Neural cell (in vitro differentiated cells): ENCODE measurements at regions not wholly inside any gene's neighbourhood (a gene's known extent, or its start where the extent isn't known, plus 50 kb on each side); places are given as distances from the start of the nearest gene placed in this dataset.

Experiments used
- H2AFZ ChIP-seq: fragments of 200-600, 300-800 bp; sonication (generic), shearing (Covaris generic); 2 replicates; pipeline ENCODE4 v1.6.0; 2014; ENCODE audit warnings: low read depth, mild to moderate bottlenecking, antibody characterized with exemption, low read length, moderate library complexity
- H3F3A ChIP-seq: fragments of 200-600 bp; shearing (Covaris generic); 2 replicates; pipeline ENCODE4 v1.6.1; 2016; ENCODE audit warnings: mild to moderate bottlenecking, moderate library complexity, mixed read lengths, antibody characterized with exemption, low read length; ENCODE audit not compliant: insufficient read depth, poor library complexity, severe bottlenecking
- H3K27ac ChIP-seq: fragments of 200-600, 300-800 bp; sonication (generic), shearing (Covaris generic); 2 replicates; pipeline ENCODE4 v1.5.1; 2014; ENCODE audit warnings: mild to moderate bottlenecking, low read length, moderate library complexity
- H3K27me3 ChIP-seq: fragments of 300-800, 200-600 bp; sonication (generic), shearing (Covaris generic); 2 replicates; pipeline ENCODE4 v1.6.0; 2014; ENCODE audit warnings: mild to moderate bottlenecking, low read depth, low read length, moderate library complexity; ENCODE audit not compliant: insufficient read depth
- H3K36me3 ChIP-seq: fragments of 300-800, 200-600 bp; sonication (generic), shearing (Covaris generic); 2 replicates; pipeline ENCODE4 v1.5.1; 2014; ENCODE audit warnings: mild to moderate bottlenecking, antibody characterized with exemption, low read length, moderate library complexity; ENCODE audit not compliant: insufficient read depth
- H3K4me2 ChIP-seq: fragments of 300-800, 200-600 bp; sonication (generic), shearing (Covaris generic); 2 replicates; pipeline ENCODE4 v1.6.0; 2014; ENCODE audit warnings: mild to moderate bottlenecking, low read length
- H3K4me3 ChIP-seq: fragments of 300-800, 200-600 bp; sonication (generic), shearing (Covaris generic); 2 replicates; pipeline ENCODE4 v1.5.1; 2014; ENCODE audit warnings: mild to moderate bottlenecking, low read length, moderate library complexity
- H3K79me2 ChIP-seq: fragments of 200-600 bp; shearing (Covaris generic); replicated peaks from 2 replicates; pipeline ENCODE4 v1.6.0; 2014; ENCODE audit warnings: mild to moderate bottlenecking, low read length, moderate library complexity; ENCODE audit not compliant: insufficient read depth
- H3K9ac ChIP-seq: fragments of 300-800, 200-600 bp; sonication (generic), shearing (Covaris generic); 2 replicates; pipeline ENCODE4 v1.6.1; 2016; ENCODE audit warnings: mild to moderate bottlenecking, low read length, mixed read lengths
- H3K9me2 ChIP-seq: fragments of 200-600 bp; shearing (Covaris generic); 2 replicates; pipeline ENCODE4 v1.6.1; 2016; ENCODE audit warnings: mild to moderate bottlenecking, low read length, mixed read lengths; ENCODE audit not compliant: insufficient read depth
- H3K9me3 ChIP-seq: fragments of 200-600, 300-800 bp; sonication (generic), shearing (Covaris generic); 2 replicates; pipeline ENCODE4 v1.6.1; 2016; ENCODE audit warnings: mild to moderate bottlenecking, mixed run types, low read length, moderate library complexity, mixed read lengths
- H4K20me1 ChIP-seq: fragments of 200-600 bp; shearing (Covaris generic); 2 replicates; pipeline ENCODE4 v1.6.1; 2016; ENCODE audit warnings: mild to moderate bottlenecking, mixed run types; ENCODE audit not compliant: insufficient read depth
- EP300 ChIP-seq: fragments of 450-650 bp; conservative IDR thresholded peaks from 2 replicates; pipeline ENCODE4 v1.6.1; 2014; ENCODE audit warnings: antibody characterized with exemption, mild to moderate bottlenecking, moderate library complexity; ENCODE audit not compliant: poor library complexity, severe bottlenecking
- EZH2 ChIP-seq: fragments of 200-600, 300-800 bp; shearing (Covaris generic), sonication (generic); IDR thresholded peaks from 2 replicates; pipeline ENCODE4 v1.6.1; 2014; ENCODE audit warnings: antibody characterized with exemption, low read length, borderline replicate concordance, mild to moderate bottlenecking; ENCODE audit not compliant: insufficient read depth, poor library complexity, severe bottlenecking
- MXI1 ChIP-seq: fragments of 450-650 bp; conservative IDR thresholded peaks from 2 replicates; pipeline ENCODE4 v1.6.1; 2014; ENCODE audit warnings: antibody characterized with exemption, mild to moderate bottlenecking; ENCODE audit not compliant: poor library complexity, severe bottlenecking
- POLR2AphosphoS5 ChIP-seq: IDR thresholded peaks from 2 replicates; pipeline ENCODE4 v1.6.1; 2012
- RAD21 ChIP-seq: fragments of 450-650 bp; conservative IDR thresholded peaks from 2 replicates; pipeline ENCODE4 v1.6.1; 2014; ENCODE audit warnings: antibody characterized with exemption, mild to moderate bottlenecking, moderate library complexity
- SMC3 ChIP-seq: fragments of 450-650 bp; conservative IDR thresholded peaks from 2 replicates; pipeline ENCODE4 v1.6.1; 2014; ENCODE audit warnings: antibody characterized with exemption, mild to moderate bottlenecking, moderate library complexity; ENCODE audit not compliant: poor library complexity
- TAF1 ChIP-seq: IDR thresholded peaks from 2 replicates; pipeline ENCODE4 v1.6.1; 2012; ENCODE audit warnings: low read depth
- TF ChIP-seq, protein P1 (sequence below): IDR thresholded peaks from 2 replicates; pipeline ENCODE4 v1.6.1; 2012; ENCODE audit warnings: borderline replicate concordance
- TF ChIP-seq, protein P2 (sequence below): fragments of 450-650 bp; IDR thresholded peaks from 2 replicates; pipeline ENCODE4 v1.5.1; 2014; ENCODE audit warnings: antibody characterized with exemption, mild to moderate bottlenecking, moderate library complexity; ENCODE audit not compliant: poor library complexity, severe bottlenecking

DNA sequence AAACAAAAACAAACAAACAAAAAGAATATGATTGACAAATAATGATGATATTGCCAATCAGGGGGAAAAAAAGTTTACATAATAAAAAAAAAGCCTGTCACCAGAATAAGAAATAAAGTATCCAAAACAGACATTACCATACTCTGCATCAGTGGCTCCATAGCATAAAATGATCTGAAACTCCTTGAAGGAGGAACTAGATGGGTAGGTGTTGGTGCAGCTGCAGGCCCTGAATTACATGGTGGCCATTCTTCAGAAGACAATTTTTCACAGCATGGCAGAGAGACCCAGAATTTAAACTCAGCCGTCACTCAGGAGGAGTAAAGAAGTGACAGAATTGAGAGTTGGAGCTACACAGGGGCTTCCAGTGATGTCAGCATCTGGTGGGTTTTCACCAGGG is 60.2 kb downstream of the GLUL start:
- Histone ChIP-seq H3K79me2 (no peaks in the 10 kb centered on the region), H3K27ac (no peak overlapping the region), H3K4me3 (no peak overlapping the region), H2AFZ (no peak overlapping the region), H3K27me3 (no peaks in the 10 kb centered on the region), H3F3A (no peaks in the 10 kb centered on the region), H3K4me2 (no peak overlapping the region), H3K9me2 (no peaks in the 10 kb centered on the region), H3K36me3 (no peaks in the 10 kb centered on the region), H3K9me3 (no peaks in the 10 kb centered on the region), H4K20me1 (no peaks in the 10 kb centered on the region), H3K9ac (no peak overlapping the region)
- TF ChIP-seq SMC3 (no peak), RAD21 (no peak), POLR2AphosphoS5 (no peak)

DNA sequence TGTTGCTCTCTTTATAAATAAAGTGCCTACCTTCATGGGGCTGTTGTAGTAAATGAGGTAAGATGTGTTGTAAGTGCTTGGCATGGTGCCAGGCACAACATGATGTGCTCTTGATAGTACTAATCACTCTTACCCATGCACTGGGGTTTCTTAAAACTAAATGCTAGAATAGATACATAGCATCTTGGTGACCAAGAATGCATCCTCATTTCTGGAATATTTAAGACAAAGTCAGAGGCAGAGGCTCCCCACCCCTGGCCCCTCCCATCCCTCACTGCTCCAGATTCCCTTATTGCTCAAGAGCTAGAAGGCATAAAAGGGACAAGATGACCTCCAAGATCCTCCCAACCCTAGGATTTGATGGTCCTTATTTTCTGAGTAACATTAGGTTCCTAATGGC is 61.3 kb downstream of the GLUL start:
- no peaks in the 10 kb centered on the region for H4K20me1 ChIP-seq
- TF ChIP-seq SMC3 (no peak), EZH2 (no peak)
- TF ChIP-seq, protein P1, sequence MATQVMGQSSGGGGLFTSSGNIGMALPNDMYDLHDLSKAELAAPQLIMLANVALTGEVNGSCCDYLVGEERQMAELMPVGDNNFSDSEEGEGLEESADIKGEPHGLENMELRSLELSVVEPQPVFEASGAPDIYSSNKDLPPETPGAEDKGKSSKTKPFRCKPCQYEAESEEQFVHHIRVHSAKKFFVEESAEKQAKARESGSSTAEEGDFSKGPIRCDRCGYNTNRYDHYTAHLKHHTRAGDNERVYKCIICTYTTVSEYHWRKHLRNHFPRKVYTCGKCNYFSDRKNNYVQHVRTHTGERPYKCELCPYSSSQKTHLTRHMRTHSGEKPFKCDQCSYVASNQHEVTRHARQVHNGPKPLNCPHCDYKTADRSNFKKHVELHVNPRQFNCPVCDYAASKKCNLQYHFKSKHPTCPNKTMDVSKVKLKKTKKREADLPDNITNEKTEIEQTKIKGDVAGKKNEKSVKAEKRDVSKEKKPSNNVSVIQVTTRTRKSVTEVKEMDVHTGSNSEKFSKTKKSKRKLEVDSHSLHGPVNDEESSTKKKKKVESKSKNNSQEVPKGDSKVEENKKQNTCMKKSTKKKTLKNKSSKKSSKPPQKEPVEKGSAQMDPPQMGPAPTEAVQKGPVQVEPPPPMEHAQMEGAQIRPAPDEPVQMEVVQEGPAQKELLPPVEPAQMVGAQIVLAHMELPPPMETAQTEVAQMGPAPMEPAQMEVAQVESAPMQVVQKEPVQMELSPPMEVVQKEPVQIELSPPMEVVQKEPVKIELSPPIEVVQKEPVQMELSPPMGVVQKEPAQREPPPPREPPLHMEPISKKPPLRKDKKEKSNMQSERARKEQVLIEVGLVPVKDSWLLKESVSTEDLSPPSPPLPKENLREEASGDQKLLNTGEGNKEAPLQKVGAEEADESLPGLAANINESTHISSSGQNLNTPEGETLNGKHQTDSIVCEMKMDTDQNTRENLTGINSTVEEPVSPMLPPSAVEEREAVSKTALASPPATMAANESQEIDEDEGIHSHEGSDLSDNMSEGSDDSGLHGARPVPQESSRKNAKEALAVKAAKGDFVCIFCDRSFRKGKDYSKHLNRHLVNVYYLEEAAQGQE = no peak
- no peak overlapping the region for H3K4me3 ChIP-seq
- no peaks in the 10 kb centered on the region for H3K79me2 ChIP-seq
- H3K36me3 ChIP-seq = no peaks in the 10 kb centered on the region
- H3K27ac ChIP-seq = no peak overlapping the region
- H3K27me3 ChIP-seq = no peaks in the 10 kb centered on the region
- H3K9me2 ChIP-seq = no peaks in the 10 kb centered on the region
- no peaks in the 10 kb centered on the region for H3F3A ChIP-seq
- no peak overlapping the region for H2AFZ ChIP-seq
- no peak overlapping the region for H3K9ac ChIP-seq
- H3K9me3 ChIP-seq = no peaks in the 10 kb centered on the region
- H3K4me2 ChIP-seq = no peak overlapping the region

DNA sequence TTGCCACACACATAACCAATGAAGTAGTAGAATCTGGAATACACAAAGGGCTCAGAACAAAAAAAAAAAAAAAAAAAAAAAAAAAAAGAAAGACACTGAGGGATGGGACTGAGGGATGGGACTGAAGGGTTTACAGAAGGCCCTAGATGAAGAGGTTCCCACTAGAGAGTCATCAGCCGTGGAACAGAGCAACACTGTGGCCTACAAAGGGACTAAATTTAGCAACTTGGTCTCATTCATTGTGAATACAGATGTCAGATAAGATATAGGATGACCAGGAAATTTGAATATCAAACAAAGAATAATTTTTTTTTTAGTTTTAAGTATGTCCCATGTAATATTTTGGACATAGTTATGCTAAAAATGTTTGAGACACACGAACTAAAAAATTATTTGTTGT is 62.1 kb downstream of the GLUL start:
- Histone ChIP-seq H3K4me2 (no peak overlapping the region), H4K20me1 (no peaks in the 10 kb centered on the region), H3K4me3 (no peak overlapping the region), H2AFZ (no peak overlapping the region), H3K9ac (no peak overlapping the region), H3K9me3 (no peaks in the 10 kb centered on the region), H3K9me2 (no peaks in the 10 kb centered on the region), H3K27ac (no peak overlapping the region), H3K27me3 (no peaks in the 10 kb centered on the region), H3K79me2 (no peaks in the 10 kb centered on the region), H3F3A (no peaks in the 10 kb centered on the region), H3K36me3 (no peaks in the 10 kb centered on the region)
- no peak for TF ChIP-seq TAF1
- no peak for TF ChIP-seq MXI1
- TF ChIP-seq EZH2 = no peak
- TF ChIP-seq, protein P1 = no peak
- no peak for TF ChIP-seq RAD21
- TF ChIP-seq, protein P2, sequence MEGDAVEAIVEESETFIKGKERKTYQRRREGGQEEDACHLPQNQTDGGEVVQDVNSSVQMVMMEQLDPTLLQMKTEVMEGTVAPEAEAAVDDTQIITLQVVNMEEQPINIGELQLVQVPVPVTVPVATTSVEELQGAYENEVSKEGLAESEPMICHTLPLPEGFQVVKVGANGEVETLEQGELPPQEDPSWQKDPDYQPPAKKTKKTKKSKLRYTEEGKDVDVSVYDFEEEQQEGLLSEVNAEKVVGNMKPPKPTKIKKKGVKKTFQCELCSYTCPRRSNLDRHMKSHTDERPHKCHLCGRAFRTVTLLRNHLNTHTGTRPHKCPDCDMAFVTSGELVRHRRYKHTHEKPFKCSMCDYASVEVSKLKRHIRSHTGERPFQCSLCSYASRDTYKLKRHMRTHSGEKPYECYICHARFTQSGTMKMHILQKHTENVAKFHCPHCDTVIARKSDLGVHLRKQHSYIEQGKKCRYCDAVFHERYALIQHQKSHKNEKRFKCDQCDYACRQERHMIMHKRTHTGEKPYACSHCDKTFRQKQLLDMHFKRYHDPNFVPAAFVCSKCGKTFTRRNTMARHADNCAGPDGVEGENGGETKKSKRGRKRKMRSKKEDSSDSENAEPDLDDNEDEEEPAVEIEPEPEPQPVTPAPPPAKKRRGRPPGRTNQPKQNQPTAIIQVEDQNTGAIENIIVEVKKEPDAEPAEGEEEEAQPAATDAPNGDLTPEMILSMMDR = no peak
- no peak for TF ChIP-seq EP300
- TF ChIP-seq POLR2AphosphoS5 = no peak
- no peak for TF ChIP-seq SMC3
